ENCODE measurements at regions not wholly inside any gene's neighbourhood (a gene's known extent, or its start where the extent isn't known, plus 50 kb on each side); places are given as distances from the start of the nearest gene placed in this dataset.

- TF ChIP-seq POLR2AphosphoS5 (IDR thresholded peaks at IDR 0.05) (no peak), CTCF (IDR thresholded peaks at IDR 0.05) (no peak)
These were observed 67.4 kb upstream of the FBRSL1 start for GRCh38 chr12:132422381-132423043.
